ENCODE measurements at regions not wholly inside any gene's neighbourhood (a gene's known extent, or its start where the extent isn't known, plus 50 kb on each side); places are given as distances from the start of the nearest gene placed in this dataset.

GRCh38 chr13:99051768-99052455, 74.0 kb upstream of the DOCK9 start:
- ChIA-PET CTCF (interaction anchor here (0.7 to 1.1 kb wide), 2 partner anchors 19 to 37 kb away, joined by 3 read pairs; no protein-coding TSS in a partner anchor), POLR2A (interaction anchor here (0.7 kb wide), 1 partner anchor 142 kb away, joined by 3 read pairs; no protein-coding TSS in a partner anchor)

- POLR2A ChIA-PET = no interaction called here
- CTCF ChIA-PET = no interaction called here
These were observed 75.9 kb upstream of the DOCK9 start for GRCh38 chr13:99053636-99054233.

- ChIA-PET POLR2A (no interaction called here), CTCF (no interaction called here)
These were observed 77.4 kb upstream of the DOCK9 start for GRCh38 chr13:99055281-99055680.

GRCh38 chr13:99055735-99056134, 77.9 kb upstream of the DOCK9 start:
- ChIA-PET POLR2A (no interaction called here), CTCF (no interaction called here)

- POLR2A ChIA-PET = no interaction called here
- CTCF ChIA-PET = no interaction called here
These were observed 78.6 kb upstream of the DOCK9 start for GRCh38 chr13:99056381-99057014.

- CTCF ChIA-PET = no interaction called here
- POLR2A ChIA-PET = no interaction called here
These were observed 79.6 kb upstream of the DOCK9 start for GRCh38 chr13:99057310-99057975.

GRCh38 chr13:99058527-99059495, 80.9 kb upstream of the DOCK9 start:
- ChIA-PET POLR2A (no interaction called here), CTCF (interaction anchor here (0.8 kb wide), 1 partner anchor 21 kb away, joined by 5 read pairs; no protein-coding TSS in a partner anchor)

- CTCF ChIA-PET = interaction anchor here (0.8 kb wide), 1 partner anchor 22 kb away, joined by 5 read pairs; no protein-coding TSS in a partner anchor
- POLR2A ChIA-PET = no interaction called here
These were observed 81.7 kb upstream of the DOCK9 start for GRCh38 chr13:99059498-99060075.

GRCh38 chr13:99061411-99061810, 83.5 kb upstream of the DOCK9 start:
- ChIA-PET POLR2A (no interaction called here), CTCF (no interaction called here)

GRCh38 chr13:99062593-99062992, 84.7 kb upstream of the DOCK9 start:
- CTCF ChIA-PET = no interaction called here
- POLR2A ChIA-PET = no interaction called here

GRCh38 chr13:99063178-99063577, 85.3 kb upstream of the DOCK9 start:
- POLR2A ChIA-PET = no interaction called here
- CTCF ChIA-PET = no interaction called here

GRCh38 chr13:99063952-99064351, 86.1 kb upstream of the DOCK9 start:
- CTCF ChIA-PET = no interaction called here
- POLR2A ChIA-PET = no interaction called here

- POLR2A ChIA-PET = no interaction called here
- CTCF ChIA-PET = no interaction called here
These were observed 86.9 kb upstream of the DOCK9 start for GRCh38 chr13:99064624-99065234.

- ChIA-PET POLR2A (no interaction called here), CTCF (no interaction called here)
These were observed 87.6 kb upstream of the DOCK9 start for GRCh38 chr13:99065235-99066015.

- POLR2A ChIA-PET = no interaction called here
These were observed 88.4 kb upstream of the DOCK9 start for GRCh38 chr13:99066219-99066618.

GRCh38 chr13:99067159-99067985, 89.5 kb upstream of the DOCK9 start:
- CTCF ChIA-PET = interaction anchor here (0.8 kb wide), 1 partner anchor 20 kb away, joined by 3 read pairs; no protein-coding TSS in a partner anchor
- POLR2A ChIA-PET = no interaction called here

More at GRCh38 chr13:99066219-99066618, 88.4 kb upstream of the DOCK9 start:
- CTCF ChIA-PET = no interaction called here

- POLR2A ChIA-PET = no interaction called here
- CTCF ChIA-PET = no interaction called here
These were observed 93.3 kb upstream of the DOCK9 start for GRCh38 chr13:99071211-99071610.
